AG04450 (cell line): ENCODE measurements at regions not wholly inside any gene's neighbourhood (a gene's known extent, or its start where the extent isn't known, plus 50 kb on each side); places are given as distances from the start of the nearest gene placed in this dataset.

Experiments used
- CTCF ChIA-PET: fragments of 300-600, 350-600 bp; formaldehyde crosslinking; extraction: SDS; loops from one replicate; lab custom pipeline; 2022; ENCODE audit warnings: antibody characterized with exemption, inconsistent platforms; lab: Charles Lee
- POLR2A ChIA-PET: fragments of 350-600 bp; formaldehyde crosslinking; extraction: SDS; loops from one replicate; lab custom pipeline; 2021; ENCODE audit warnings: antibody characterized with exemption, inconsistent platforms; lab: Yijun Ruan, JAX
- DNase-seq: peaks from one replicate; pipeline ENCODE4 v3.0.0-alpha.2; 2011; ENCODE audit warnings: low read depth, low spot score
- H3K27ac ChIP-seq: one replicate; pipeline ENCODE4 v1.5.1; 2012; ENCODE audit warnings: low read depth, low read length, control low read depth
- H3K27me3 ChIP-seq: one replicate; pipeline ENCODE4 v1.6.0; 2012; ENCODE audit warnings: low read length; ENCODE audit not compliant: control insufficient read depth, insufficient read depth
- H3K4me3 ChIP-seq: 2 replicates; pipeline ENCODE4 v1.5.1; 2011; ENCODE audit warnings: mild to moderate bottlenecking, low read depth, low read length, control low read depth
- H3K9me3 ChIP-seq: 2 replicates; pipeline ENCODE4 v1.5.1; 2012; ENCODE audit warnings: low read length; ENCODE audit not compliant: control insufficient read depth, insufficient read depth
- TF ChIP-seq, protein P1 (sequence below): IDR thresholded peaks from 2 replicates; pipeline ENCODE4 v1.5.1; 2011; ENCODE audit warnings: low read depth, low read length, control low read depth, inconsistent platforms

DNA sequence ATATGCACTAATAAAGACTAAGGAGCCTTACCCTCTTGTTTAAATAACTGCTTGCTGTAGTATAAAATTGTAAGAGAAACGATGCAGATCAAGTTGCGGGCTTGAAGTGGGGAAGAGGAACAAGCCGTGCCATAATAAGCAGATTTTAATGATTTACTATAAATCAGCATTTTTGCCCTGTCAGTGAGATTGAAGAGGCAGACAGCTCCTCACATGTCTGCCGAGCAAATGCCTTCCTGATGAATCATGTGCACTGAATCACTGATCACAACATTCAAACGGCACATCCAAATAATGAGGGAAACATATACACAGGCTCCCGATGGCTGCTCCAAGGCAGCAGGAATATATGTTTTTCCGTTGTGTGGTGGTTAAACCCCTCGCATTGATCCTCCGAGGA lies 282.9 kb downstream of the TSHZ3 start:
- Histone ChIP-seq H3K4me3 (no peak overlapping the region), H3K27me3 (no peaks in the 10 kb centered on the region), H3K27ac (no peak overlapping the region), H3K9me3 (no peaks in the 10 kb centered on the region)
- DNase-seq = peak; percentile 34
- ChIA-PET POLR2A (no interaction called here), CTCF (interaction anchor here (1.4 kb wide), 1 partner anchor 12 kb away, joined by 8 read pairs; no protein-coding TSS in a partner anchor)
- TF ChIP-seq, protein P1, sequence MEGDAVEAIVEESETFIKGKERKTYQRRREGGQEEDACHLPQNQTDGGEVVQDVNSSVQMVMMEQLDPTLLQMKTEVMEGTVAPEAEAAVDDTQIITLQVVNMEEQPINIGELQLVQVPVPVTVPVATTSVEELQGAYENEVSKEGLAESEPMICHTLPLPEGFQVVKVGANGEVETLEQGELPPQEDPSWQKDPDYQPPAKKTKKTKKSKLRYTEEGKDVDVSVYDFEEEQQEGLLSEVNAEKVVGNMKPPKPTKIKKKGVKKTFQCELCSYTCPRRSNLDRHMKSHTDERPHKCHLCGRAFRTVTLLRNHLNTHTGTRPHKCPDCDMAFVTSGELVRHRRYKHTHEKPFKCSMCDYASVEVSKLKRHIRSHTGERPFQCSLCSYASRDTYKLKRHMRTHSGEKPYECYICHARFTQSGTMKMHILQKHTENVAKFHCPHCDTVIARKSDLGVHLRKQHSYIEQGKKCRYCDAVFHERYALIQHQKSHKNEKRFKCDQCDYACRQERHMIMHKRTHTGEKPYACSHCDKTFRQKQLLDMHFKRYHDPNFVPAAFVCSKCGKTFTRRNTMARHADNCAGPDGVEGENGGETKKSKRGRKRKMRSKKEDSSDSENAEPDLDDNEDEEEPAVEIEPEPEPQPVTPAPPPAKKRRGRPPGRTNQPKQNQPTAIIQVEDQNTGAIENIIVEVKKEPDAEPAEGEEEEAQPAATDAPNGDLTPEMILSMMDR = no peak

DNA sequence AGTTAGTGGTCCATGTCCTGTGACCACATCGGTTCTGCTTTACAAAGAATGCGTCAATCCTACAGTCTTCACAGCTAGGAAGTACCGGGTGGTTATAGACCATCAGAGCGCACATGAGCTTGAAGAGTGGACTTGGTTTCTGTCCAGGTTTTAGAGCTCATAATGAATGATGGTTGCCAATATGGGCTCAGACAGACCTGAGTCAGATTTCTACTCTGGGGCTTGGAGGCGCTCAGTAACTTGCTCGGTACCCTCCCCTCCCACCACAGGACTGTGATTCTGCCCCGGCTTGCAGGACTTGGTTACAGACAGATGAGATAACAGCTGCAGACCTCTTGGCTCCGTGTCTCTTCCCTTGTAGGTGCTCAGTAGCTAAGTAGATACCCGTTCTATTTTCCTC lies 284.7 kb downstream of the TSHZ3 start:
- DNase-seq = no peak

DNA sequence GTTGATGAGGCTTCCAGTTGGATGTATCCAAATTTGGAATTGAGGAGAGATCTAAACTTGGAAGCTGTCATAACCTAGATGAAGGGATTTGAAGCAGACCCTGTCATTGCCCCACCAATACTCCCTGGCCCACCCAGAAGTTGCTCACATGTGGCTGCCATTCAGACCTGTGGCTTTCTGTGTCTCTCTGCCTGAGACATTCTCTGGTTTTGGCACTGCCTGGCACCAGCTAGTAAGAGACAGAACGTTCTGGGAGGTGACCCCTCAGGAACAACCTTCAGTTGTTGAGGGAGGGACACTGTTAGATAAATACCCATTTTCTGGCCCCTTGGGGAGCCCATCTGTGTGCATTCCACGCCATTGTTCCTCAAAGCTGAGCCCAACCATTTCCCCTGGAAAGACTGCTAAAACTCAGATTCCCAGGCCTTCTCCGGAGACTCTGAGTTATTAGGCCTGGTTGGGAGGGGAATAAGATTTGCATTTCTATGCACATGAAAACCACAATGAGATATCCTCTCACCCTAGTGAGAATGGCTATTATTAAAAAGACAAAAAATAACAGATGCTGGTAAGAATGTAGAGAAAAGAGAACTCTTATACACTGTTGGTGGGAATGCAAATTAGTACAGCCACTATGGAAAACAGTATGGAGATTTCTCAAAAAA lies 290.4 kb downstream of the TSHZ3 start:
- DNase-seq = no peak
- ChIA-PET POLR2A (no interaction called here), CTCF (no interaction called here)
- no peak overlapping the region for H3K27ac ChIP-seq
- H3K9me3 ChIP-seq = no peaks in the 10 kb centered on the region
- H3K4me3 ChIP-seq = no peak overlapping the region
- TF ChIP-seq, protein P1 = no peak
- no peaks in the 10 kb centered on the region for H3K27me3 ChIP-seq

More for the DNA sequence above, 284.7 kb downstream of the TSHZ3 start:
- ChIA-PET POLR2A (no interaction called here), CTCF (interaction anchor here (1.2 to 3.0 kb wide), 3 partner anchors 10 to 1160 kb away, joined by 4 to 13 read pairs (median 9); no protein-coding TSS in a partner anchor)
- TF ChIP-seq, protein P1 = no peak
- no peak overlapping the region for H3K27ac ChIP-seq
- no peaks in the 10 kb centered on the region for H3K9me3 ChIP-seq
- no peak overlapping the region for H3K4me3 ChIP-seq
- no peaks in the 10 kb centered on the region for H3K27me3 ChIP-seq

DNA sequence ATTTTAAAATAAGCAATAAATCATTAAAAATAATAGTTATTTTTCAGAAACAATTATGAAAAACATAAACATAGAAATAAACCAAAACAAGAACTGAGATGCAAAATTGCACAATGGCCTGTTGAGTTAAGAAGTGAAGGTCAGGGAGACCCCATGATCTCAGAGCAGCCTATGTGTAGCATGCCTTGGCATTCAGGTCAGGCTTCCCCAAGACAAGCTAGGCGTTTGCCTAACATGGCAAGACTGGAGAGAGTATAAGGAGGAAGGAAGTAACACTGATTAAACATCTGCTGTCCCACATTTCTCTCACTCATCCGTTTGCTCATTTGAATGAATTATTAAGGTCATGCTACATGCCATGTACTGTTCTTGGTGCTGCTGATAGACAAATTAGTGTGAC lies 291.8 kb downstream of the TSHZ3 start:
- no peaks in the 10 kb centered on the region for H3K9me3 ChIP-seq
- CTCF ChIA-PET = interaction anchor here (1.2 kb wide), 1 partner anchor 491 kb away, joined by 3 read pairs; no protein-coding TSS in a partner anchor

DNA sequence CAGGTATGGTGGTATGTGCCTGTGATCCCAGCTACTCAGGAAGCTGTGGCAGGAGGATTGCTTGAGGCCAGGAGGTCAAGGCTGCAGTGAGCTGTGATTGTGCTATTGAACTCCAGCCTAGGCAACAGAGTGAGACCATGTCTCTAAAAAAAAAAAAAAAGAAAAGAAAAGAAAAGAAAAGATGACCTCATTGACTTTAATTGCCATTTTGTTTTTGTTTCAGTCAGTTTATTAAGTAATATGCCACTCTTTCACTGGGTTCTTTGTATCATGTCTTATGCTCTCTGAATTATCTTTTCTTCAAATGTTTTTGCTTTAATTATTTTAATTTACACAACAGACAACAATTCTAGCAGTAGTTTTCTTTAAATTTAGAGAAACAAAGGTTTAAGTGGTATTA lies 293.8 kb downstream of the TSHZ3 start:
- TF ChIP-seq, protein P1 = no peak
- no peaks in the 10 kb centered on the region for H3K9me3 ChIP-seq
- POLR2A ChIA-PET = interaction anchor here (0.7 kb wide), 1 partner anchor 284 kb away, joined by 3 read pairs; no protein-coding TSS in a partner anchor
- CTCF ChIA-PET = interaction anchor here (0.6 to 3.0 kb wide), 16 partner anchors 9 to 1170 kb away, joined by 3 to 31 read pairs (median 6); no protein-coding TSS in a partner anchor
- no peaks in the 10 kb centered on the region for H3K27me3 ChIP-seq
- no peak overlapping the region for H3K27ac ChIP-seq
- no peak overlapping the region for H3K4me3 ChIP-seq
- DNase-seq = no peak

More for the DNA sequence above, 291.8 kb downstream of the TSHZ3 start:
- POLR2A ChIA-PET = no interaction called here
- H3K27me3 ChIP-seq = no peaks in the 10 kb centered on the region
- no peak overlapping the region for H3K27ac ChIP-seq
- TF ChIP-seq, protein P1 = no peak
- no peak for DNase-seq
- H3K4me3 ChIP-seq = no peak overlapping the region
